ENCODE measurements at regions not wholly inside any gene's neighbourhood (a gene's known extent, or its start where the extent isn't known, plus 50 kb on each side); places are given as distances from the start of the nearest gene placed in this dataset.
A peak's percentile ranks its signal among the peaks of the same experiment; 100 is the strongest.

DNA sequence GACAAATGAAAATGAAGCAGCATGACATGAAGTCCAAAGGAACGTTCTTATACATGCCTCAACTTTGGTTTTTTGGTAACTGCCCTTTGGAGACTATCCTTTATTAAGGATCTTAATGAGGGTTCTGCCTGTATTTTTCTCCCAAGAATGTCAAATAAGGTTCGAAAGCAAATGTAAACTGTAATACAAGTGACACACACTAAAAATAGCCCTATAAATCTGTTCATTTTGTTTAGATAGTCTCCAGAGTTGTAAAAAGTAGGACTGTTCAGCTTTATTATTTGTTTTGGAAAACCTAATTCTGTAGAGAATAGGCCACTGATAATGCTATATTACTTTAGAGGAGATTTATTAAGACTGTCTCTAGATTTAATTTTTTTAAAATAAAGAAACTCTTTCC, 80.5 kb upstream of the CDIN1 start:
- DNase-seq: no peak

DNA sequence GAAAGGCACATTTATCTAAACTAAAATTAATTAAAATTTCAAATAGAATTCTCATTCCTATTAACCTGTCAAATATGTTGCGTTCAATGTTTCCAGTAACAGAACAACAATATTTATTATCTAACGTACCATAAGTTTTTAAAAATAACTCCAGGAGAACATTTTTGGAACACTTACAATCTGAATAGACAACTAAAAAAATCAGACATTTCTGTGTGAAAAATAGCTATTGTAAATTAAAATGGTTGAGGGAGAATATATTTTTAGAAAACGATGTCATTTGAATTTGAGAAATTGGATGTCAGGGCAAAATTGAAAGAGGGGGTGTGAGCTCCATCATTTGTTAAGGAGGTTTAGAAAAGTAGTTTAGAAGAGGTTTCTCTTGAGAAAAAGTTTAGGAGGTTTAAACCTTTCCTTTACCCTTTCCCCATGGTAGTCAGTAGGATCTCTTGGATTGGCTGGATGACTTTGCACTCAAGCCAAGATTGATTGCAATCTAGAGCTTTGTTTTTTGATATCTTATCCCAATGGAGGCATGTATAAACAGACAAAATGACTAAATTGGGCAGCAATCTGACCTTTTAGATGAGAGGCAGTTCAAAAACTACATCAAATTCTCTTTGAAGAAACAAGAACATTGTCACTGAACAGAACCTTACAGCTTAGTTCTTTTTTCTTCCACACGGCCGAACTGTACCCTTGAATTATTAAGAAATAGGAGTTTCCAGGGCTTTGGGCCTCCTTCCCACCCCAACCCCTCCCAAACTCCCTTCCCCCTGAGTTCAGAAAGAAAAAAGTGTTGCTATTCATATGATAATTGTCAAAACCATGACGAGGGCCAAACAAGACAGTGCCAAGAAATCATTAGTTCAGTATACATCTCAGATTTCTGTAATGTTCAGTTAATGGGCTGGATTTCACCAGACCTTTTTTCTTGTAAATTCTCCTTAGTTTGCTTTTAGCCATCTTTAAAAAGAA, 79.7 kb upstream of the CDIN1 start:
- peak in 1 of 2 experiments; percentile 62 for DNase-seq

DNA sequence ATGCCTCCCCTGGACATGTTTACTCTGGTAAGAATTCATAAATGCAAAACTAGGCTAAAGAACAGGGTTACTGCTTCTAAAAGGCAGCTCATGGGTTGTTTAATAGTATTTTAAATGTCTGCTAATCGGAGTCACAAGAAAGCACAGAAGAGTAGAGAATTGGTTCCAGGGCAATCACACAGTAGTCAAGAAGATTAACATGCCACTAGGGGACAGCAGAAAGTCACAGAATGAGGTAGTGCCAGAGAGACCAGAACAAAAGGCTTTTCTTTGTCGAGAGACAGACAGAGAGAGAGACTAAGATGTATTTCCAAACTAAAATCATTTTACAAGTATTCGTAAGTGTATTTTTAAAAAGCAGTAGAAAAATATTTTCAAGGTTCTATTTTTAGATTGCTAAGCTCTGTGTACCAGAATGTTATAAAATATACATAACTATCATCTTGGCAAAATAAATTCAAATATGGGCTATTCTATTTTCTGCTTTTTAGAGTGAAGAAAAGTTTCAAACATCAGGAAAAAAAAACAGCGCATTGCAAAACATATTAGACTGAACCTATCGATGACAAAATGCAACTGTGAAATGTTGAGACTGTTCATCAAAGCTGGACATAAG, 78.3 kb upstream of the CDIN1 start:
- peak; percentile 78 to 95 for DNase-seq

DNA sequence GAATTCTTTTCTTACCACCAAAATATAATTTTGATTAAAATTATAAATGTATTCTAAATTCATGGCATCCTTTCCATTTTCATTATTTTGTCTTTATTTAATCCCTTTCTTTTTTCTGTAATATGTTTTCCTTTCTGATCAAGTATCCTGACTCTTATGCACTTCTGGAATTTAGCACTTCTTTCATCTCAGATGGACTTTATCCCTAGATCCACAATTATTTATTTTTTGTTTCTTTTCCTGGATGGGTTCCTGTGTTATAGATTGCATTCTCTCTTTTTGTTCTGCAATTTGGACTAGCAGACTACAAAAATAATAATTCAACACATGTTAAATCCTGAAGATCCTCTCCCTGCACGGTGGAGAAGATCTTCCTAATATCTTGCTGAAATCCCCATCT, 76.9 kb upstream of the CDIN1 start:
- DNase-seq: no peak

DNA sequence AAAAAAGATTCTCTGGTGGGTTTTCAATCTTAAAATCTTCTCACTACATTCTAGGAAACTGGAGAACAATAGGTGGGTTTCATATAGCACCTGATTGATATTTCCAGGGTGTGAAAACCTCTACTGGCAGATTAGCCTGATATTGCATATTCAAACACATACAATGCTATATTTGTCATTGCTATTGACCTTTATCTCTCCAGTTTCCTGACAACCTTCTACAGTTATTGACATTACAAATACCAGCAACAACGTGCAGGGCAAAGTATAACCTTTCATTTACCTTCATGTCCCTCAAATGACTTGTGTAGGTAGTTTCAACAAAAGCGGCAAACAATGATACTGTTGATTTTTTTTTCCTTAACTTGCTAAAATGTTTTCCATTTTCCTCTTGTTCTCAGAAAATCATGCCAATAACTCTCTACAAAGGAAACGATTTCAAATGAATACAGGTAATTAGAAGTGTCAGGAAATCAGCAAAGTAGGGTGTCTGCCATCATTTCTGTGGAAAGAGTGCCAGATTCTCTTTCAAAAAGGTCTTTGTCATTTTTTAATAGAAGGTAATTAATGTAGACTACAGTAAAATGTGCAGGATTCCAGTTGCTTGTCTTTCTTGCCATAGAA, 72.6 kb upstream of the CDIN1 start:
- DNase-seq: peak; percentile 20 to 83

DNA sequence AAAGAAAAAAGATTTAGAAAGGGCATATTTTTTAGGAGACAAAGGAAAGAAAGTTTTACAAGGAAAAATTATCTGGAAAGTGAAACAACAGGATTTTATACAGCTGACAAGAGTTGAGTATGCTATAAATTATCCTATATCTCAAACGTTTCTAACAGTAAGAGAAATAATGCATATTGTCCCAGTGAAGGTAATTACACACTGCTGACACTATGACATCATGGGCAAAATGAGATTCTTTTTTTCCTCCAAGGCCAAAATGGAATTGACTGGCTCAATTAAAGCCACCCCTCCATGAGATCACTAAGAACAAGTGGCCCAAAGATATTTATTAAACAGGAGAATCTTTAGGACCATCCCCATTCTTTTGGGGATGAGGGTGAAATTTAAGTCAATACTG, 72.0 kb upstream of the CDIN1 start:
- peak in 1 of 2 experiments; percentile 58 for DNase-seq

DNA sequence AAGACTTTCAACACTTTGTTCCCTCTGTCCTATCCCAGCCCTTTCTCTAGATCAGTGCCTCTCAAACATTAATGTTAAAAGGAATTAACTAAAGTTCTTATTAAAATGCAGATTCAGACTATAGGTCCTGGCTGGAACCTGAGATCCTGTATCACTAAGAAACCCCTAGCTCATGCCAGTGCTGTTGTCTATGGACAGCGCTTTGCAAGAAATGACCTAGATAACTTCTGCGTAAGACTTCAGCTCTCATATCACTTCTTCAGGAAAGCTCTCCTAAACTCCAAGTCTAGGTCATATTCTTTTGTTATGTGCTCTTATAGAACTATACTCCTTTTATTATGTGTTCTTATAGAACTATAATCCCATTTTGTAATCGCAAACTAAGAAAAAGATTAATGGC, 67.8 kb upstream of the CDIN1 start:
- DNase-seq: no peak

DNA sequence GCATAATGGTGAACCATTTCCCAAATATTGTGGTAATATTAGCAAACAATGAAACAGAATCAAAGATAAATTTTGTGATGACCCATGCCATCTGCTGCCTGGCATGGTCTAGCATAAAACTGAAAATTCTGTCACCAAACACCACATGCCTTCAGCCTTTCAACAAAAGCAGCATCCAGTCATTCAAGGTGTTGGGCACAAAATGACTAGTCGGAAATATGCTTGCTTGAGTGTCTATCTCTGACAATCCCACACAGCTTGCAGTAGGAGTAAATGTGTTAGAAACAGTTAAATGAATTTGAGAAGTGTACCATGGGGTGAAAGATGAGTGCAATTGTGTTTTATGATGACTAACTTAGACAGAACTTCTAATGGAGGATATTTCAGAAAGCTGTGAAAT, 61.7 kb upstream of the CDIN1 start:
- DNase-seq: no peak

DNA sequence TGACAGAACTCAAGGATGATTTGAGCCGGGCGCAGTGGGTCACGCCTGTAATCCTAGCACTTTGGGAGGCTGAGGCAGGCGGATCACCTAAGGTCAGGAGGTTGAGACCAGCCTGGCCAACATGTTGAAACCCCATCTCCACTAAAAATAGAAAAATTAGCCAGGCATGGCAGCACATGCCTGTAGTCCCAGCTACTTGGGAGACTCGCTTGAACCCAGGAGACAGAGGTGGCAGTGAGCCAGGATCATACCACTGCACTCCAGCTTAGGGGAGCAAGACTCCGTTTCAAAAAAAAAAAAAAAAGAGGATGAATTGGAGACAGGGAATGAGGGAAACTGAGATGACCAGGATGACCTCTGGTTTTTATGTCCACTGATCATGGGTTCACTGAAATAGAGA, 60.4 kb upstream of the CDIN1 start:
- no peak for DNase-seq

DNA sequence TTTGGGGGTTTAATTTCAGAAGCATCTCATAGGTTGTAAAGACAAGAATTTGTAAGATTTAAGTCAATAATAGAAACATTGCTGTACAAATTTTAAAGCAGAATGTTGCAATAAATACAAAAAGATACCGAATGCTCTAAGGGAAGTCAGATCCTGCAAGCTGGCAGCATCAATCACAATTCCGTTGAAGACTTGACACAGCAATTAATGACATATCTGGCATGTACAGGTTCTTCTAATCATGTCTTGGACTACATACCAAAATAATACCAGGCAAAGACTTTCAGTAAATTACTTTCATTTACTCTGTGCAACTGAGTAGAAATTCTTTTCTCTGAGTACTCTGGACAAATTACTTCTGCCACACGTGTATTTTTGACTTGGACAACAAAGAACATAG, 54.0 kb upstream of the CDIN1 start:
- no peak for DNase-seq

DNA sequence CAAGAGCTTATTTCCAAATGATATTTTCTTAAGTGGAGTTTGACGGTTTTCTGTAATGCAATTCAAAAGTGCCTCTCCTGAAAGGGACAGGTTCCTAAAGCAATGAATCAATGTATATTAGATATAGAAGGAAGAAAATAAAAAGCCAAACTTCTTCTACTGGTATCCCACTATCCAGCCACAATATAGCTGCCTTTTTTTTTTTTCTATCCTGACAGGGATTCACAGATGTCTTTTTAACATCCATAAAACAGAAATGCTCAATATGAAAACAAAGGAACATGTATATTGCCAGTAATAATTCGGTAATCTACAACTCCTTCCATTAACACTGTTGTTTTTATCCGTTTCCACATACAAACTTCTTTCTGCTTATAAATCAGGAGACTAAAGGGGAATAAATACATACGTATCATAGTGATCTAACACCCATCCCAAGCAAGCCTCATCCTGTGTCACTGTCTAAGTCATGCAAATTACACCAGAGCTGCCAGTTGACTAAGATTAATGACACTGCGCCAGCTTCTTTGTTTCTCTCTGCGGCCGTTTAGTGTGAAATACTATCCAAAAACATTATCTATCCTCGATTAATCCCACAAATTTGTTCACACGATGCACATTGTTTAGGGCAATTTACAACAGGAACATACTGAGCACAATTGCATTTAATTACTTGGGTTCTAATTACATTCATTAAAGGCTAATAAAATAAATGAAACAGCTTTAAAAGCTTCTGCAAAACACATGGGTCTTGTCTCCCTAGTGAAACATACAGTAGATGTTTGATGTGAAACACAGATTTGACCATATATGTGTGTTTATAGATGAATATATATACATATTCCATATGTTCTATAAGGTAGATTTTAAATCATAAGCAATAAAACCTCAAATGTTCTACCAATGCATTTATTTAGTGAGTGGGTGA, 51.9 kb upstream of the CDIN1 start:
- DNase-seq: peak; percentile 58 to 85

DNA sequence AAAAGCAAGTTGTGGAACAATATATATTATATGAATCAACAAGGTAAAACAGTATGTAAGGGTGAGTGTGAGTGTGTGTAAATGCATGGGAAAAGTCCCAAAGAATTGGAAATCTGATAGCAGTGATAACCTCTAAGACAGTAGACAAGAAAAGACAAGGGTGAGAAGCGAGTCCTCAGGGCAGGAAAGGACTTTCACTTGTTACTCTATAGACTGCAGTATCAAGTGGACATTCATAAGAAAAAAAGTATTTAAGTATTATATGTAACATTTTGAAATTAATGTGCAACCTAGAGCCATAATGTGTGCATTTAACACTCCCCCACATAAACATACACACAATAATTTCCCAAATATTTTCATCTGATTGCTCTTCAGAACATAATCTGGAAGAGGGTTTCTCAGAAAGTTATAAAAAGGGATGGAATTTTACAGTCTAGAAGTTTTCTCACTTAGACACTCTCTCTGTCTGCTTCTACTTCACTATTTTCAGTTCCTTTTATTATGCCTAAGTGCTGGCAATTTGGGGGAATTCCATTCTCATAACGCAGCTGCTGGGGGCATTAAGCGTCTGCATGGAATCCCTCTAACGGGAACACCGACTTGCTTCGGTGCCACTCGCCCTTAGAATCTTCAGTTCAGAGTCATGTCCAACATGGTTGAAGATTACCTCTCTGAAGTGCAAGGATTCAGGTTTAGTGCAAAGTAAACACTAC, 50.0 kb upstream of the CDIN1 start:
- no peak for DNase-seq
